Endothelial cell of umbilical vein (primary cell): ENCODE measurements at regions not wholly inside any gene's neighbourhood (a gene's known extent, or its start where the extent isn't known, plus 50 kb on each side); places are given as distances from the start of the nearest gene placed in this dataset.

Experiments used
- BruUV-seq: library from RNA; stranded (reverse); fragments of 400-500 nt; replicated peaks from 2 replicates; lab custom pipeline; 2021; lab: Mats Ljungman, UMichigan
- CTCF ChIA-PET: fragments of 300-600, 350-600 bp; sonication (Branson Sonifier 250); formaldehyde crosslinking; loops from one replicate; lab custom pipeline; 2021; ENCODE audit warnings: antibody characterized with exemption, inconsistent platforms; lab: Charles Lee
- POLR2A ChIA-PET: fragments of 300-600, 350-600 bp; sonication (Branson Sonifier 250); formaldehyde crosslinking; loops from one replicate; lab custom pipeline; 2021; ENCODE audit warnings: antibody characterized with exemption, inconsistent platforms; lab: Charles Lee
- DNase-seq: peaks from one replicate; pipeline ENCODE4 v3.0.0-alpha.2; 2011; ENCODE audit warnings: low read depth, low spot score
- FAIRE-seq: peaks from 2 replicates; lab custom pipeline; 2011; peaks lifted over from hg19 to GRCh38; lab: Jason Lieb, UNC
- H2AFZ ChIP-seq: 2 replicates; pipeline ENCODE4 v1.6.0; 2012; ENCODE audit warnings: low read depth, low read length, control low read depth, inconsistent platforms
- H3K27ac ChIP-seq: 2 replicates; pipeline ENCODE4 v1.5.1; 2011; ENCODE audit warnings: low read depth, mild to moderate bottlenecking, control low read depth, low read length, moderate library complexity; ENCODE audit not compliant: insufficient read depth
- H3K27me3 ChIP-seq, 2 experiments: 2 replicates each; pipeline versions ENCODE4 v1.6.0 to v1.6.1; 2011; ENCODE audit warnings: low read length in 2 of 2, mixed read lengths in 1 of 2; ENCODE audit not compliant: control insufficient read depth in 2 of 2, insufficient read depth in 2 of 2
- H3K36me3 ChIP-seq, 2 experiments: 2 replicates in 1 of 2; 3 replicates in 1 of 2; pipeline ENCODE4 v1.5.1; 2011; ENCODE audit warnings: low read length in 2 of 2, mild to moderate bottlenecking in 1 of 2, moderate library complexity in 1 of 2; ENCODE audit not compliant: control insufficient read depth in 2 of 2, insufficient read depth in 2 of 2; ENCODE audit errors: extremely low read depth in 1 of 2
- H3K4me1 ChIP-seq: 3 replicates; pipeline ENCODE4 v1.5.1; 2011; ENCODE audit warnings: mild to moderate bottlenecking, low read length; ENCODE audit not compliant: control insufficient read depth, insufficient read depth; ENCODE audit errors: extremely low read depth
- H3K4me2 ChIP-seq: 2 replicates; pipeline ENCODE4 v1.6.1; 2011; ENCODE audit warnings: low read length, control low read depth, mixed read lengths; ENCODE audit not compliant: insufficient read depth
- H3K4me3 ChIP-seq, 3 experiments: fragments of 200-600 bp in 1 of 3; sonication (generic), shearing (Covaris generic) in 1 of 3; replicated peaks in 1 of 3; 2 replicates each; pipeline ENCODE4 v1.5.1; 2011 to 2016; ENCODE audit warnings: control low read depth in 3 of 3, low read length in 3 of 3, mild to moderate bottlenecking in 2 of 3, inconsistent platforms in 1 of 3, low read depth in 1 of 3, moderate library complexity in 1 of 3; ENCODE audit not compliant: insufficient read depth in 1 of 3
- H3K79me2 ChIP-seq: 2 replicates; pipeline ENCODE4 v1.6.0; 2012; ENCODE audit warnings: low read length, inconsistent platforms; ENCODE audit not compliant: control insufficient read depth, insufficient read depth
- H3K9ac ChIP-seq: replicated peaks from 2 replicates; pipeline ENCODE3; 2011; ENCODE audit warnings: low read length, control low read depth; ENCODE audit not compliant: insufficient read depth; ENCODE audit errors: extremely low read depth
- H3K9me1 ChIP-seq: replicated peaks from 3 replicates; pipeline ENCODE4 v1.6.0; 2011; ENCODE audit warnings: mild to moderate bottlenecking, low read length; ENCODE audit not compliant: control insufficient read depth, insufficient read depth; ENCODE audit errors: extremely low read depth
- H3K9me3 ChIP-seq: replicated peaks from 2 replicates; pipeline ENCODE4 v1.5.1; 2012; ENCODE audit warnings: low read length, inconsistent platforms; ENCODE audit not compliant: control insufficient read depth, insufficient read depth
- H4K20me1 ChIP-seq: replicated peaks from 2 replicates; pipeline ENCODE3; 2011; ENCODE audit warnings: mild to moderate bottlenecking, low read length; ENCODE audit not compliant: control insufficient read depth, insufficient read depth; ENCODE audit errors: extremely low read depth
- EZH2 ChIP-seq: IDR thresholded peaks from 2 replicates; pipeline ENCODE4 v1.6.1; 2012; ENCODE audit warnings: borderline replicate concordance, low read depth, mild to moderate bottlenecking, moderate library complexity, low read length, inconsistent platforms; ENCODE audit not compliant: severe bottlenecking
- FOS ChIP-seq: IDR thresholded peaks from 2 replicates; pipeline ENCODE4 v1.6.1; 2011; ENCODE audit warnings: mild to moderate bottlenecking, low read length, moderate library complexity, borderline replicate concordance; ENCODE audit not compliant: insufficient read depth
- GATA2 ChIP-seq: IDR thresholded peaks from 2 replicates; pipeline ENCODE4 v1.7.0; 2011; ENCODE audit warnings: low read depth, mild to moderate bottlenecking, moderate library complexity, mixed read lengths, low read length; ENCODE audit not compliant: insufficient read length, insufficient read depth
- JUN ChIP-seq: IDR thresholded peaks from 2 replicates; pipeline ENCODE4 v1.6.1; 2011; ENCODE audit warnings: borderline replicate concordance, low read depth; ENCODE audit not compliant: insufficient read length, insufficient read depth
- MAX ChIP-seq: IDR thresholded peaks from 2 replicates; pipeline ENCODE4 v1.6.1; 2011; ENCODE audit not compliant: insufficient read depth, insufficient read length
- MYC ChIP-seq: IDR thresholded peaks from one replicate; pipeline ENCODE4 v1.6.1; 2011; ENCODE audit warnings: mild to moderate bottlenecking, low read depth, low read length
- POLR2A ChIP-seq: IDR thresholded peaks from 2 replicates; pipeline ENCODE4 v1.6.1; 2012; ENCODE audit warnings: low read depth, mild to moderate bottlenecking, control low read depth, low read length
- POLR2AphosphoS5 ChIP-seq: IDR thresholded peaks from 2 replicates; pipeline ENCODE4 v1.6.1; 2012; ENCODE audit warnings: low read depth, mild to moderate bottlenecking, control low read depth, low read length, moderate library complexity; ENCODE audit not compliant: insufficient read depth
- dilution Hi-C: fragments of 300-500 bp; cut with MboI; formaldehyde crosslinking; loops from one replicate; pipeline ENCODE4 v1.15.0; 2019; ENCODE audit warnings: low sequenced_read_pairs; ENCODE audit not compliant: extremely low pct_ligation_motif_present
- intact Hi-C: fragments of 100-400 bp; cut with micrococcal nuclease; formaldehyde crosslinking; loops from one replicate; pipeline ENCODE4 v1.10.0; 2022
- TF ChIP-seq, protein P1 (sequence below), 2 donors: IDR thresholded peaks; 1 replicate in 1 of 2; 2 replicates in 1 of 2; pipeline ENCODE4 v1.5.1; 2011; ENCODE audit warnings: low read length in 2 of 2, mild to moderate bottlenecking in 2 of 2, moderate library complexity in 2 of 2, control low read depth in 1 of 2, inconsistent platforms in 1 of 2, low read depth in 1 of 2; ENCODE audit not compliant: insufficient read depth in 1 of 2; ENCODE audit errors: extremely low read depth in 1 of 2

DNA sequence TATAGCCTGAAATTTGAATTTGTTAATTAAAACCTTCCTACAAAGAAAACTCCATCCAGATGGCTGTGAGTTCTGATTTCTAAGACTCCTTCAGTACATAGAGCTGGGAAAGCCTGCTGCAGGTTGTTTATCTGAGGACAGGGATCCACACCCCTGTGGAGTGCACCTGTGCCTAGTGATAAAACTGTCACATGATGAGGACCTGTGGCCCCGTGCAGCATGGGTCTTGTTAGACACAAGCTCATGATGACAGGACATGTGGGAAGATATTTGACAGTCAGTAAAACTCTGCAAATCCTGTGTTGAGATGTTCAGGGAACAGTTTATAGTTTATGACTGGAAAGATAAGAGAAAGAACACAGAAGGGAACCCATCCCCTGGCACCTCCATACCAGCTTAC lies 133.2 kb upstream of the TMEM18 start:
- peaks cover 7% of the 10 kb centered on the region for H3K9me3 ChIP-seq
- H3K79me2 ChIP-seq = no peaks in the 10 kb centered on the region
- intact Hi-C loops = no loop called here
- no peaks in the 10 kb centered on the region for H3K36me3 ChIP-seq
- no peaks in the 10 kb centered on the region for H3K9me1 ChIP-seq
- H3K4me2 ChIP-seq = no peak overlapping the region
- no peak overlapping the region for H3K9ac ChIP-seq
- H3K4me1 ChIP-seq = no peaks in the 10 kb centered on the region
- H3K27me3 ChIP-seq = no peaks in the 10 kb centered on the region
- no peak for DNase-seq
- no peak for FAIRE-seq
- POLR2A ChIA-PET = no interaction called here
- CTCF ChIA-PET = no interaction called here
- dilution Hi-C loops = no loop called here
- H3K27ac ChIP-seq = no peak overlapping the region
- H2AFZ ChIP-seq = no peak overlapping the region
- no peak for TF ChIP-seq EZH2
- TF ChIP-seq GATA2 = no peak
- TF ChIP-seq MYC = no peak
- TF ChIP-seq JUN = no peak
- TF ChIP-seq MAX = no peak
- TF ChIP-seq, protein P1, sequence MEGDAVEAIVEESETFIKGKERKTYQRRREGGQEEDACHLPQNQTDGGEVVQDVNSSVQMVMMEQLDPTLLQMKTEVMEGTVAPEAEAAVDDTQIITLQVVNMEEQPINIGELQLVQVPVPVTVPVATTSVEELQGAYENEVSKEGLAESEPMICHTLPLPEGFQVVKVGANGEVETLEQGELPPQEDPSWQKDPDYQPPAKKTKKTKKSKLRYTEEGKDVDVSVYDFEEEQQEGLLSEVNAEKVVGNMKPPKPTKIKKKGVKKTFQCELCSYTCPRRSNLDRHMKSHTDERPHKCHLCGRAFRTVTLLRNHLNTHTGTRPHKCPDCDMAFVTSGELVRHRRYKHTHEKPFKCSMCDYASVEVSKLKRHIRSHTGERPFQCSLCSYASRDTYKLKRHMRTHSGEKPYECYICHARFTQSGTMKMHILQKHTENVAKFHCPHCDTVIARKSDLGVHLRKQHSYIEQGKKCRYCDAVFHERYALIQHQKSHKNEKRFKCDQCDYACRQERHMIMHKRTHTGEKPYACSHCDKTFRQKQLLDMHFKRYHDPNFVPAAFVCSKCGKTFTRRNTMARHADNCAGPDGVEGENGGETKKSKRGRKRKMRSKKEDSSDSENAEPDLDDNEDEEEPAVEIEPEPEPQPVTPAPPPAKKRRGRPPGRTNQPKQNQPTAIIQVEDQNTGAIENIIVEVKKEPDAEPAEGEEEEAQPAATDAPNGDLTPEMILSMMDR (IDR thresholded peaks at IDR 0.05; ENCODE audit: extremely low read depth in 1 of 2, insufficient read depth in 1 of 2, low read depth in 1 of 2, low read length in 2 of 2) = no peak
- TF ChIP-seq FOS = no peak
- no peak for TF ChIP-seq POLR2AphosphoS5
- no peak for TF ChIP-seq POLR2A
- no peaks in the 10 kb centered on the region for H4K20me1 ChIP-seq
- no TSS peak for BruUV-seq
- H3K4me3 ChIP-seq = no peak overlapping the region
